ENCODE measurements at regions not wholly inside any gene's neighbourhood (a gene's known extent, or its start where the extent isn't known, plus 50 kb on each side); places are given as distances from the start of the nearest gene placed in this dataset.

- TF ChIP-seq RAD21 (IDR thresholded peaks at IDR 0.05; ENCODE audit: low read depth) (no peak), TCF12 (IDR thresholded peaks at IDR 0.05; ENCODE audit: low read depth) (no peak), TEAD4 (IDR thresholded peaks at IDR 0.05) (no peak), CREB1 (IDR thresholded peaks at IDR 0.05; ENCODE audit: low read depth) (no peak), FOXM1 (IDR thresholded peaks at IDR 0.05; ENCODE audit: borderline replicate concordance, low read depth) (no peak), EGR1 (IDR thresholded peaks at IDR 0.05) (no peak), ZBTB7A (IDR thresholded peaks at IDR 0.05; ENCODE audit: low read depth) (no peak), TAF1 (IDR thresholded peaks at IDR 0.05; ENCODE audit: low read depth) (no peak), NFIC (IDR thresholded peaks at IDR 0.05) (no peak), CEBPB (IDR thresholded peaks at IDR 0.05) (no peak), YY1 (IDR thresholded peaks at IDR 0.05; ENCODE audit: low read depth) (no peak), EP300 (IDR thresholded peaks at IDR 0.05; ENCODE audit: borderline replicate concordance) (no peak), USF1 (IDR thresholded peaks at IDR 0.05) (no peak)
- TF ChIP-seq, protein P1, sequence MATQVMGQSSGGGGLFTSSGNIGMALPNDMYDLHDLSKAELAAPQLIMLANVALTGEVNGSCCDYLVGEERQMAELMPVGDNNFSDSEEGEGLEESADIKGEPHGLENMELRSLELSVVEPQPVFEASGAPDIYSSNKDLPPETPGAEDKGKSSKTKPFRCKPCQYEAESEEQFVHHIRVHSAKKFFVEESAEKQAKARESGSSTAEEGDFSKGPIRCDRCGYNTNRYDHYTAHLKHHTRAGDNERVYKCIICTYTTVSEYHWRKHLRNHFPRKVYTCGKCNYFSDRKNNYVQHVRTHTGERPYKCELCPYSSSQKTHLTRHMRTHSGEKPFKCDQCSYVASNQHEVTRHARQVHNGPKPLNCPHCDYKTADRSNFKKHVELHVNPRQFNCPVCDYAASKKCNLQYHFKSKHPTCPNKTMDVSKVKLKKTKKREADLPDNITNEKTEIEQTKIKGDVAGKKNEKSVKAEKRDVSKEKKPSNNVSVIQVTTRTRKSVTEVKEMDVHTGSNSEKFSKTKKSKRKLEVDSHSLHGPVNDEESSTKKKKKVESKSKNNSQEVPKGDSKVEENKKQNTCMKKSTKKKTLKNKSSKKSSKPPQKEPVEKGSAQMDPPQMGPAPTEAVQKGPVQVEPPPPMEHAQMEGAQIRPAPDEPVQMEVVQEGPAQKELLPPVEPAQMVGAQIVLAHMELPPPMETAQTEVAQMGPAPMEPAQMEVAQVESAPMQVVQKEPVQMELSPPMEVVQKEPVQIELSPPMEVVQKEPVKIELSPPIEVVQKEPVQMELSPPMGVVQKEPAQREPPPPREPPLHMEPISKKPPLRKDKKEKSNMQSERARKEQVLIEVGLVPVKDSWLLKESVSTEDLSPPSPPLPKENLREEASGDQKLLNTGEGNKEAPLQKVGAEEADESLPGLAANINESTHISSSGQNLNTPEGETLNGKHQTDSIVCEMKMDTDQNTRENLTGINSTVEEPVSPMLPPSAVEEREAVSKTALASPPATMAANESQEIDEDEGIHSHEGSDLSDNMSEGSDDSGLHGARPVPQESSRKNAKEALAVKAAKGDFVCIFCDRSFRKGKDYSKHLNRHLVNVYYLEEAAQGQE (IDR thresholded peaks at IDR 0.05; ENCODE audit: low read depth), result no peak
- TF ChIP-seq, protein P2, sequence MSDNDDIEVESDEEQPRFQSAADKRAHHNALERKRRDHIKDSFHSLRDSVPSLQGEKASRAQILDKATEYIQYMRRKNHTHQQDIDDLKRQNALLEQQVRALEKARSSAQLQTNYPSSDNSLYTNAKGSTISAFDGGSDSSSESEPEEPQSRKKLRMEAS (IDR thresholded peaks at IDR 0.05), result no peak
These were observed 290.6 kb upstream of the OR4E1 start for GRCh38 chr14:21964180-21964579.

DNA sequence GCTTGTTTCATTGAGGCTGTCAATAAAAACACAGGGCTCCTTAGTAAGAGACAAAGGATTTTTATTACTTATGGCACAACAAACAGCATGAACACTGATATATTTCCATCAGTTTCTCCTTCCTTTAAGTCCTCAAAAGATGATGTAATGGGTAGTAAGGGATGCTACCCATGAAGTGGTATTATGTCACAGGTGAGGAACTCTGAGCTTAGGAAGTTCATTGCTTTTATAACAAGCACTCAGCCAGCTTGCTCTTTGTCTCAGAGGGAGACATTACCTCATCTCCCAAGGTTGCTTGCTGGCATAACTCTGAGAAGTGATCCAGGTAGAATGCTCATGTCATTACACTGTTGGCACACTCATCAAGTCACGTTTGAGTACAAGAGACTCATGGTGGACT is 287.0 kb upstream of the OR4E1 start:
- TF ChIP-seq CEBPB (IDR thresholded peaks at IDR 0.05), result no peak
- no peak for TF ChIP-seq TAF1 (IDR thresholded peaks at IDR 0.05; ENCODE audit: low read depth)
- no peak for TF ChIP-seq RAD21 (IDR thresholded peaks at IDR 0.05; ENCODE audit: low read depth)
- no peak for TF ChIP-seq EP300 (IDR thresholded peaks at IDR 0.05; ENCODE audit: borderline replicate concordance)
- no peak for TF ChIP-seq CREB1 (IDR thresholded peaks at IDR 0.05; ENCODE audit: low read depth)
- TF ChIP-seq ZBTB7A (IDR thresholded peaks at IDR 0.05; ENCODE audit: low read depth), result no peak
- no peak for TF ChIP-seq TEAD4 (IDR thresholded peaks at IDR 0.05)
- no peak for TF ChIP-seq FOXM1 (IDR thresholded peaks at IDR 0.05; ENCODE audit: borderline replicate concordance, low read depth)
- no peak for TF ChIP-seq NFIC (IDR thresholded peaks at IDR 0.05)
- no peak for TF ChIP-seq YY1 (IDR thresholded peaks at IDR 0.05; ENCODE audit: low read depth)
- TF ChIP-seq, protein P2 (IDR thresholded peaks at IDR 0.05), result no peak
- TF ChIP-seq, protein P1 (IDR thresholded peaks at IDR 0.05; ENCODE audit: low read depth), result no peak
- TF ChIP-seq USF1 (IDR thresholded peaks at IDR 0.05), result no peak
- TF ChIP-seq EGR1 (IDR thresholded peaks at IDR 0.05), result no peak
- TF ChIP-seq TCF12 (IDR thresholded peaks at IDR 0.05; ENCODE audit: low read depth), result no peak

- TF ChIP-seq RAD21 (IDR thresholded peaks at IDR 0.05; ENCODE audit: low read depth) (no peak), CEBPB (IDR thresholded peaks at IDR 0.05) (no peak), TAF1 (IDR thresholded peaks at IDR 0.05; ENCODE audit: low read depth) (no peak), TCF12 (IDR thresholded peaks at IDR 0.05; ENCODE audit: low read depth) (no peak), EGR1 (IDR thresholded peaks at IDR 0.05) (no peak), NFIC (IDR thresholded peaks at IDR 0.05) (no peak), FOXM1 (IDR thresholded peaks at IDR 0.05; ENCODE audit: borderline replicate concordance, low read depth) (no peak), CREB1 (IDR thresholded peaks at IDR 0.05; ENCODE audit: low read depth) (no peak), USF1 (IDR thresholded peaks at IDR 0.05) (no peak), ZBTB7A (IDR thresholded peaks at IDR 0.05; ENCODE audit: low read depth) (no peak)
- TF ChIP-seq, protein P2 (IDR thresholded peaks at IDR 0.05), result no peak
These were observed 268.3 kb upstream of the OR4E1 start for GRCh38 chr14:21941885-21942284.

DNA sequence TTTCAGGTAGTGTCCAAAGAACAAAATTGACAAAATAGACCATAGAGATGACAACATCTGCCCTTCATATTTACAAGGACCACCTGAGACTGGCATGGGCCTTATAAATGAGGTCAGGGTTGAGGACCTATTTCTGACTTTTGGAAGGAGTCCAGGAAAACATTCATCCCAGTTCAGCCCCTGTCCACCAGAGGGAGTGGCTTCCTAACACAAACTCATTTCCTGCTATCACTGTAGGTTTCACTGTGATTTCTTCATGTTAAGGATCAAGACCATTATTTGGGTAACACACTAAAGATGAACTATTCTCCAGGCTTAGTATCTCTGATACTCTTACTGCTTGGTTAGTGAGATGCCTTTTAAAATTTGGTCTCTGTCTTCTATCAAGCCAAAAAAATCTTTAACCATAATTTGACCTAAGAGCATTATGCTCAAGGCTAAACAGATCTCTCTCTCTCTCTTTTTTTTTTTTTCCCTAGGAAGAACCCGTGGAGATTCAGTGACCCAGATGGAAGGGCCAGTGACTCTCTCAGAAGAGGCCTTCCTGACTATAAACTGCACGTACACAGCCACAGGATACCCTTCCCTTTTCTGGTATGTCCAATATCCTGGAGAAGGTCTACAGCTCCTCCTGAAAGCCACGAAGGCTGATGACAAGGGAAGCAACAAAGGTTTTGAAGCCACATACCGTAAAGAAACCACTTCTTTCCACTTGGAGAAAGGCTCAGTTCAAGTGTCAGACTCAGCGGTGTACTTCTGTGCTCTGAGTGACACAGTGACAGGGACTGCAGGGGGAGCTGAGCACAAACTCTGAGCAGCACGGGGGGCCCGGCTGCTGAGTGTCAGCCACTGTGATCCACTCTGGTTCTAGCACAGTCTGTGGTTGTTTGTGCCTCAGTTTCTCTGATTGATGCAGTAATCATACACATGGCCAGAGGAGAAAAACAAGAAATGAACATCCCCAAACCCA is 267.6 kb upstream of the OR4E1 start:
- TF ChIP-seq ZBTB7A (IDR thresholded peaks at IDR 0.05; ENCODE audit: low read depth) (no peak), RAD21 (IDR thresholded peaks at IDR 0.05; ENCODE audit: low read depth) (0 out of 2 replicates have a peak, but pooled peaks have one; percentile 4)

DNA sequence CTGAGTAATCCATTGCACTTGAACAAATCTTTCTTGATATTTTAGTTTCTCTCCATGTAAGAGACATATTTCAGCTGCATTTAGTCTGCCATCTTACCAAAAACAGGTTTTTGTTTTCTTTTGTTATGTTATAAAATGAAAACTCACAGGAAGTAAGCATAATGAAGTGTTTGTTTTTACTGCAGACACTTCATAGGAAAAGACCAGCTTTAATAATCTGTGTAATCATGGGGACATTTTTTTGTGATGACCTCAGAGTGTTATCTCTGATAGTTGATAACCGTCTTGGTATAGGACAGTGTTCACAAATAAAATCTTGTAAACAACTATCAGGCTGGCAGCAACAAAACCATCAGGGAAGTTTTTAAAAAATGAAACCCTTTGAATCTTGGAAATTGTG is 266.2 kb upstream of the OR4E1 start:
- TF ChIP-seq, protein P1 (IDR thresholded peaks at IDR 0.05; ENCODE audit: low read depth), result no peak
- no peak for TF ChIP-seq NFIC (IDR thresholded peaks at IDR 0.05)
- no peak for TF ChIP-seq TEAD4 (IDR thresholded peaks at IDR 0.05)
- TF ChIP-seq RAD21 (IDR thresholded peaks at IDR 0.05; ENCODE audit: low read depth), result no peak
- TF ChIP-seq EP300 (IDR thresholded peaks at IDR 0.05; ENCODE audit: borderline replicate concordance), result no peak
- TF ChIP-seq CEBPB (IDR thresholded peaks at IDR 0.05), result no peak
- no peak for TF ChIP-seq FOXM1 (IDR thresholded peaks at IDR 0.05; ENCODE audit: borderline replicate concordance, low read depth)
- no peak for TF ChIP-seq YY1 (IDR thresholded peaks at IDR 0.05; ENCODE audit: low read depth)
- no peak for TF ChIP-seq TCF12 (IDR thresholded peaks at IDR 0.05; ENCODE audit: low read depth)
- no peak for TF ChIP-seq EGR1 (IDR thresholded peaks at IDR 0.05)
- TF ChIP-seq USF1 (IDR thresholded peaks at IDR 0.05), result no peak
- TF ChIP-seq, protein P2 (IDR thresholded peaks at IDR 0.05), result no peak
- no peak for TF ChIP-seq CREB1 (IDR thresholded peaks at IDR 0.05; ENCODE audit: low read depth)
